Islet precursor cell (in vitro differentiated cells): ENCODE measurements at regions not wholly inside any gene's neighbourhood (a gene's known extent, or its start where the extent isn't known, plus 50 kb on each side); places are given as distances from the start of the nearest gene placed in this dataset.

Source experiments
- DNase-seq: peaks from one replicate; pipeline ENCODE4 v3.0.0-alpha.2; 2018

GRCh38 chr3:72423643-72424042 is 424.6 kb downstream of the SHQ1 start:
- no peak for DNase-seq

DNA sequence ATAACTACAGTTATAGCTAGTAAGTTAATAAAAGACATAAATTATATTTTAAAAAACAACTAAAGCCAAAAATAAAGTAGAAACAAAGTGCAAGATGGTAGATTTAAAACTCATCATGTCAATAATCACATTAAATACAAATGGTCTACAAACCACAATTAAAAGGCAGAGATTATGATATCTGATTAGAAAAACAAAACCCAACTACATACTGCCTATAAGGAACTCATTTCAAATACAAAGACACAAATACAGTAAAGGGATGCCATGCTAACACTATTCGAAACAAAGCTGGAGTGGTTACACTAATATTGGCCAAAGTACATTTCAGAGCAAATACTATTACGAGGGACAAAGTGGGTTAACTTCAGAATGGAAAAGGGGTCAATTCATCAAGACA is 426.5 kb downstream of the SHQ1 start:
- no peak for DNase-seq

DNA sequence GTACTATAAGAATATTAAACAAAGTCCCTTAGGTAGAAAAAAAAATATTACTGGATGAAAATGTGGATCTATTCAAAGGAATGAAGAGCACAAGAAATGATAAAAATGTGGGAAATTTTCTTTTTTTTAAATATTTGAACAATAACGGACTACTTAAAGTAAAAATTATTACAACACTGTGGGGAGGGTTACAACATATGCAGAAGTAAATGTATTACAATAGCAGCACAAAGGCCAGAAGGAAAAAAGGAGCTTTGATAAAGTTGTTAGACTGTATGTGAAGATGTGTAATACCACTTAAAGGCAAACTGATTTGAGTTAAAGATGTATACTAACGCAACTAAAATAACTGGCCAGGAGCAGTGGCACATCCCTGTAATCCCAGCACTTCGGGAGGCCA is 427.1 kb downstream of the SHQ1 start:
- no peak for DNase-seq

- no peak for DNase-seq
These were observed 429.4 kb downstream of the SHQ1 start for GRCh38 chr3:72418856-72419255.

DNA sequence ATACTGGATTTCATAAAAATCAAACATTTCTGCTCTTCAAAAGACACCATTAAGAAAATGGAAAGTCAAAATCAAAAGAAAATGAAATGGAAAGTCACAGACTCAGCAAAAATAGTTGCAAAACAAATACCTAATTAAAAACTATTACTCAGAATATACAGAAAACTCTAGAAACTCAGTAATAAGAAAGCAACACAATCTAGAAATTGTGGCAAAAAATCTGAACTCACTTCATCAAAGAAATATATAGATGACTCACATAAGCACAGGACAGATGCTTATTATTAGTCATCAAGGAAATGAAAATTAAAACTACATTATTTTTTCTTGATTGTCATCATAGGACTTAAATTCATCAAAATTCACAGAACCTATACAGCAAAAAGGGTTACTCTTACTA is 430.0 kb downstream of the SHQ1 start:
- no peak for DNase-seq

- DNase-seq: no peak
These were observed 433.7 kb downstream of the SHQ1 start for GRCh38 chr3:72414481-72415016.

GRCh38 chr3:72413228-72413627 is 435.0 kb downstream of the SHQ1 start:
- no peak for DNase-seq

- no peak for DNase-seq
These were observed 435.8 kb downstream of the SHQ1 start for GRCh38 chr3:72412340-72412956.

DNA sequence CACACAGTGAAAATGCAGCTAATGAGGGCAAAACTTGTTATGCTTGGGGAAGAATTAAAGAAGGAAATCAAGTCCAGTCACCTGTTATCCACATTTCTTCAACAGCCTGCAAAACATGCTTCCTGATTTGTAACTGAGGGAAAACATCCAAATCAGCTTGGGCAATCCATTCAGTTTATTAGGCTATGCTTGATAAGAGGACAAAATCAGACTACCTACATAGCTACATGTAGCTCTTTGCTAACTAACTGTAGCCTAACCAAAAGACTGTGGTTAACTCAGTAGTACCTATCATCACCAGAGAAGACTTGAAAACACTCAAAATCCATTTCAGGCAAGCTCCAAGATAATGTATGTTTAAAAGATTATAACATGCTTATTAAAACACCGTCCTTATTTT is 436.4 kb downstream of the SHQ1 start:
- no peak for DNase-seq

- DNase-seq: no peak
These were observed 437.1 kb downstream of the SHQ1 start for GRCh38 chr3:72411126-72411525.

- no peak for DNase-seq
These were observed 439.1 kb downstream of the SHQ1 start for GRCh38 chr3:72408983-72409779.

DNA sequence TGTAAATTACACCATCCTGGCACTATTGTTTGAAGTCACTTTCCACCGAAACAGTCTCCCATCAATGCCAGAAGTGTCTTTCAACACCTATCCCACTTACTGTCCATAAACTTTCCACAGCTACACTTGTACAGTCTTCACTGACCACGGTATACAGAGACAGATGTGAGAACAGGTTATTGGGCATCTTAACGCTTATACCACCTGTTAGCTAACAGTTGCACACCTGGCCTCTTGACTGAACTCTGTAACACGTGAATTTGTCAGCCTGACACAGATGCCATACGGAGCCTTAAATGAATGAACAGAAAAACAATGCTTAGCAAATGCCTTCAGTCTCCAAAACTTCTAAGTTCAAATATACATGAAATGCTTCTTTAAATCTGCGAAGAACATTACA is 440.5 kb downstream of the SHQ1 start:
- no peak for DNase-seq

- no peak for DNase-seq
These were observed 442.2 kb downstream of the SHQ1 start for GRCh38 chr3:72405943-72406566.

DNA sequence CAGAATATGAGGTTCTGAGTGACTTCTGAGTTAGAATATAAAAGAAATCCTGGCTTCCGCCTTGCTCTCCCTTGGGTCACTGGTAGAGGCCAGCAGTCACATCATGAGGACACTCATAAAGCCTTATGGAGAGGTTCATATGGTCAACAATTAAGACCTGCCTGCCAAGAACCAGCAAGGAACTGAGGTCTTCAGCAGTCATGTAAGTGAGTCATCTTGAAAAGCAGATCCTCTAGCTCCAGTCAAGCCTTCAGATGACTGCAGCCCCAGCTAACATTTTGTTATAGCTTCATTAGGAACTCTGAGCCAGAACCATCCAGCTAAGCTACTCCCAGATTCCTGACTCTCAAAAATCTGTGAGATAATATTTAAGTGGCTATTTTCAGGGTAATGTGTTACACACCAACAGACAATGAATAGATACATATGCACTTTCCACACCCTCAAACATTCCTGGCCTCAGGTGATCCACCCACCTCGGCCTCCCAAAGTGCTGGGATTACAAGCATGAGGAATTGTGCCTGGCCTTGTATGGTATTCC is 447.2 kb downstream of the SHQ1 start:
- DNase-seq: no peak

- no peak for DNase-seq
These were observed 449.5 kb downstream of the SHQ1 start for GRCh38 chr3:72398781-72399180.

DNA sequence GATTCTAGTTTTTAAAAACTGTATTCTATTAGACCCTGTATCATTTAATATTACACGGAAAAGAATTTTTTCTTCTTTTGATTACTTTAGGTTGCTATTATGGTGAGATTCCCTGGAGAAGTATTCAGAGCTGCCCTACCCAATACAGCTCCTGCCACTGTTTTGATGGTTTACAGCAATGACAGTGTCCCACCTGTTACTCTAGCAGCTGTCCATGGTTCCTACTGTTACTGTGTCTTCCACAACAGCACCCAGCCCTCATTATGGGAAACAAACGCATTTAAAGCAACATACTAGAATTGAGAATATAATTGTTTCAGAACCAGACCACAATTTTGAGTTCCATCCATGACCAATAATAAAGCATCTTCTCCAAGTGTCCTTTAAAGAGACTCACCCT is 450.7 kb downstream of the SHQ1 start:
- no peak for DNase-seq

- no peak for DNase-seq
These were observed 451.3 kb downstream of the SHQ1 start for GRCh38 chr3:72396899-72397298.

- DNase-seq: no peak
These were observed 452.4 kb downstream of the SHQ1 start for GRCh38 chr3:72395776-72396311.

DNA sequence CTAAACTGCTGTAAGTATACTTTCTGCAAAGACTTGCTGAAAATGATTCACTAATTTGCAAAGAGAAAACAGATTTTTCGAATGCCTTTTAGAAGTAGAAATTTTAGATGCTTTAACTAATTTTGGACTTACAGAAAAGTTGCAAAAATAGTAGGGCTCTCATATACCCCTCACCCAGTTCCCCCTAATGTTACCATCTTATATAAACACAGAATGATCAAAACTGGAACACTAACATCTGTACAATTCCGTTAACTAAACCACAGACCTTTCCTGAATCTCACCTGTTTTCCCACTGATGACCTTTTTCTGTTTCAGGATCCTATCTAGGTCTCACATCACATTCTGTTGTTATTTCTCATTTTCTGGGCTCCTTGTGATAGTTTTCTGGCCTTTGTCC is 454.8 kb downstream of the SHQ1 start:
- DNase-seq: no peak

DNA sequence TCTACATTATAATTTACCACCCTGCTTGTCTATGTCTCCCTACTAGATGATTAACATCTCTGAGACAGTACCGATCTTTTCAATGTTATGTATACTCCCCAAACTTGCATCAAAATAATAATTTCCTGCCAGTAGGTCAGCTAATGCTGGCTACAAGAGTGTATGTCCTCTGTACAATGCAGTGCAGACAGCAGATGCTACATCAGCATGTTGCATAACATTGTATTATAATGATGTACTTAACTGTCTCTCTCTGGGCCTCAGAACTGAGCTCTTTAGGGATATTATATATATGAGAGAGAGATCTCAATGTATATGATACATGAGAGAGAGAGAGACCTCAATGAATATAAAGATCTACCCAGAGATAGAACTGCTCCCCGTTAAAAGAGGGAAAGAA is 456.6 kb downstream of the SHQ1 start:
- DNase-seq: no peak

DNA sequence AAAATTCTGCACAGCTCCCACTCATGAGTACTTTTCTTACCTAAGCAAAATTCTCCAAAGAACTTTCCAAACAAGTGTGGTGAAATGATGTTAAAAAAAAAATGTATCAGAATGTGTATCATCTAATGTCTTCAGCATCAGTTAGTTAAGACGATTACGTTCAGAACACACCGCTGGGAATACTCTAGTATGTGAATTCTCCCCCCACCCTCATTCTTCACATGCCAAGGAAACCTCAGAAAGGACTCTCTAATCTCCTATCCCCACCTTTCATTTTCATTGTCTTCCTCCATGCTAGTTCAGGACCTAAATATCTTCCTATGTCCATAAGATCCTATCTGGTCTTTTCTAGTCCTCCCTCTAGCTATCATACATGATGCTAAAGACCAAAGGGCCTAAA is 457.4 kb downstream of the SHQ1 start:
- DNase-seq: no peak

DNA sequence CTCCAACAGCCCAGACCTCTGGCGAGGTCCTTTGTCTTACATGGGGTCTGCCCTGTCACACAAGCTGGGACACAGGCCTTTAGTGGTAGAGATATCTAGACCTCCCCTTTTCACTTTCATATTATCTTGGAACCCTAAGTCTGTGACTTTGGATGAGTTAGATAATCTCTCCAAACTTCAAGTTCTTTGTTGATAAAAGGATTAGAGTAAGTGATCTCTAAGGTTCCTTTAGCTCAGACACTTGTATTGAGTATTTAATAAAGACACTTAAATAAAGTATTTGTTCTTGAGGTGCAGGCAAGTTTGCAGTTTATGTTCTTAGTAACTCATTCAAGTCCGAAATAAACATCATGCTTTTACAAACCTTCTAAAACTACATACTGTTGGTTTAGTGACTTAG is 459.6 kb downstream of the SHQ1 start:
- no peak for DNase-seq

- no peak for DNase-seq
These were observed 460.1 kb downstream of the SHQ1 start for GRCh38 chr3:72388117-72388516.
